Liver (tissue), 3 donors: ENCODE measurements at regions not wholly inside any gene's neighbourhood (a gene's known extent, or its start where the extent isn't known, plus 50 kb on each side); places are given as distances from the start of the nearest gene placed in this dataset.

Experiments
- CTCF ChIP-seq: fragments of 150-350 bp; IDR thresholded peaks from 2 replicates; pipeline ENCODE4 v1.5.1; 2017; ENCODE audit warnings: improper control_type of control experiment, low read depth, low read length; ENCODE audit not compliant: missing input control
- HNF4G ChIP-seq: IDR thresholded peaks from 2 replicates; pipeline ENCODE4 v1.6.1; 2016; ENCODE audit warnings: antibody characterized with exemption
- REST ChIP-seq: IDR thresholded peaks from 2 replicates; pipeline ENCODE4 v1.6.1; 2016; ENCODE audit warnings: antibody characterized with exemption, mild to moderate bottlenecking
- SP1 ChIP-seq: IDR thresholded peaks from 2 replicates; pipeline ENCODE4 v1.6.1; 2018; ENCODE audit warnings: antibody characterized with exemption, mild to moderate bottlenecking
- ZBTB33 ChIP-seq: IDR thresholded peaks from 2 replicates; pipeline ENCODE4 v1.6.1; 2016; ENCODE audit warnings: antibody characterized with exemption
- donor health status: healthy.
- donor health status: healthy.

- TF ChIP-seq CTCF (no peak), ZBTB33 (no peak), REST (no peak), HNF4G (no peak), SP1 (no peak)
Measured at GRCh38 chr1:17979815-17980214, 127.8 kb upstream of the IGSF21 start.
